NCI-H1092 treated with DMSO at 0.1 percent for 48 hours (cell line): ENCODE measurements at regions not wholly inside any gene's neighbourhood (a gene's known extent, or its start where the extent isn't known, plus 50 kb on each side); places are given as distances from the start of the nearest gene placed in this dataset.

ENCODE experiments used
- DNase-seq: peaks from one replicate; lab custom pipeline; 2025; lab: John Stamatoyannopoulos, UW

DNA sequence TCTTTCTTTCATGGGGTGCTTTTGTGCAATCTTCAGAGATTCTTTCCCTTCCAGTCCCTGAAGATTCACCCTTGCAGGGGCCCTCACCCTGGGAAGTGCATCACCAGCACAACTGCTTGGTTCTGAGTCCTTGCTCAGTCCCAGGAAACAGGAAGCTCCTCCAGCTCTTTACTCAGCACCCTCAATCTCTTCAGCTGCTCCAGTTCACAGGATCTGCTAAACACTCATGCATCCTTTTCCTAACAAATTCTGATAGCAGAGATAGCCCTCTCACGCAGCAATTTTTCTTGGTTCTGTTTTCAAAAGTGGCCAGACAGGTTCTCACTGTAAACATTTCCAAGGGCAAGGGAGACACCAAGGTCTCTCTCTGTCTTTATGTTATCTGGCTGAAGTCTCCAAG, 823.1 kb downstream of the LIG4 start:
- no peak for DNase-seq

DNA sequence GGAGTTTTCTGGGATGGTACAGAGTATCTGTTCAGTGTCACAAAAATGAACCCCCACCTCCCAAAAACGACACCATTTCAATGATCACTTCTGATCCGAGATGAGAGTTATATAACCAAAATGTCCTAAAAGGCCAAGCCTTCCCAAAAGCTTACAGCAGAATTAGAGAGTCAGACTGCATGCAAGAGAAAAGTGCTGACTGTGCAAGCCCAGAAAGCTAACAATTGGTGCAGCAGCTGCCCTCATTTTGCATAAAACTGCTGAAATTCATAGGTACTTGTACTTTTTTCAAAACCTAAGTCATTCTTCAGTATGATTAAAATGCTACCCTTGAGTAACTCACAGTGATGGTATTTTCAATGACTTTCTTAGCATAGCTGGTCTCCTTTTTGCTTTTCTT, 819.6 kb upstream of the ARGLU1 start:
- DNase-seq: no peak

DNA sequence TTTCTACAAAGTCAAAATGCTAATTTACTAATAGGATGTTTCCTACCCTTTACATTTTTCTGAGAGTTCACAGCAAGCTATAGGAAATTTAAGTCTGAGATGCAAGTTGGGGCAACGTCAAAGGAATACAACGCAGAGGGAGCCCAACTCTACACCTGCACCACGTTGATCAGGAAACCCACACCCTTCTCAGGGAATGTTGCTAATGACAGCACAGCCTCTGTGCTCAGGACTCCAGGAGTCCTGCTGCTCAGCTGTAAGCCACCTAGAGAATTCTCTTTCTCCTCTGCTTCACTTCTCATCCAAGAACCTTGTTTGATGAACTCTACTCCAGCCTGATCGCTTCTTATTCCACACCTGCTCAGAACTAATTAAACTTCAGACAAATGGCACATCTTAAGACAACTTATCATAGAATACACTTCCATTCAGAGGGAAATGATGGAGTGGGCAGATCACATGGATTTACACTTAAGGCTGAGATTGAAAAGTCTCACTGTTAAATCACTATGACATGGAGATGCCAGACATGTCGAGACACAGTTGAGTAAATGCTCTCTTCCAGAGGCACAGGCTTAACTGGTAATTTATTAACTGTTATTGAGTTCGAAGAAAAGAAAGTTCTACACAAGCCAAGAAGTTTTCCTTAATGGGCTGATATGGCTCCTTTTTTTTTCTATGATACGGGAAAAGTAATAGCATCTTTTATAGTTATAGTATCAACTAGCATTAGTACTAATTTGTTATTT, 811.6 kb upstream of the ARGLU1 start:
- no peak for DNase-seq

DNA sequence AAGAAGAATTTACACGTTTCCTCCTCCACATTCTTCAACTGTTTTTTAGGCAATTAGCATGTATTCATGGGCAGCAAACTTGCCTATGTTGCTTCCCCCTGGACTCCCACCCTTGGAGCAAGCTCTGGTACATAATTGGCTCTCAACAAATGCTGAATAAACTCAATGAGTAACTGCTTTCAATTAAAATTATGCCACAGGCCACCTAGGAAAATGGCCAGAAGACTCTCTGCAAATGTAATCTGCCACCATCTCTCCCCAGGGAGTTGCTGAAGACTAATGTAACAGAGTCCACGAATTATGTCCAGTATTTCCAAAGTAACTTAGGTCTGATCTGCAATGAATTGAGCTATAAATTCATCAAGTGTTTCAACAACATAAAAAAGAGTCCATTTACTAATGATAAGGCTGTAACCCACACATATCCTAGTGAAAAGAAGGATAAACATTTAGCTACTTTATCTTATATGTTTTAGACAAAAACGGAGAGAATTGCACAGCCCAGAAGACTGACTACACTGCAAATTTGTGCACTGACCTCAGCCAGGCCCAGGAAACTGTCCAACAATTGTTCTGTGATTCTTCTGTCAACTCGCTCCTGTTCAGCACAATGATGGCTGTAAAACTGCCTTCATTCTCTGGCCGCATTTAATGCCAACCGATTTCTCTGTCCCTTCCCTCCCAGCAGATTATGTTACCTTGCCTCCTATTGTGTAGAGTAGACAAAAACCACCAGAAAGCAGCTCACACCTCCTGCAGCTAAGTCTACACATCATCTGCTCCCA, 808.6 kb upstream of the ARGLU1 start:
- peak; percentile 78 for DNase-seq

DNA sequence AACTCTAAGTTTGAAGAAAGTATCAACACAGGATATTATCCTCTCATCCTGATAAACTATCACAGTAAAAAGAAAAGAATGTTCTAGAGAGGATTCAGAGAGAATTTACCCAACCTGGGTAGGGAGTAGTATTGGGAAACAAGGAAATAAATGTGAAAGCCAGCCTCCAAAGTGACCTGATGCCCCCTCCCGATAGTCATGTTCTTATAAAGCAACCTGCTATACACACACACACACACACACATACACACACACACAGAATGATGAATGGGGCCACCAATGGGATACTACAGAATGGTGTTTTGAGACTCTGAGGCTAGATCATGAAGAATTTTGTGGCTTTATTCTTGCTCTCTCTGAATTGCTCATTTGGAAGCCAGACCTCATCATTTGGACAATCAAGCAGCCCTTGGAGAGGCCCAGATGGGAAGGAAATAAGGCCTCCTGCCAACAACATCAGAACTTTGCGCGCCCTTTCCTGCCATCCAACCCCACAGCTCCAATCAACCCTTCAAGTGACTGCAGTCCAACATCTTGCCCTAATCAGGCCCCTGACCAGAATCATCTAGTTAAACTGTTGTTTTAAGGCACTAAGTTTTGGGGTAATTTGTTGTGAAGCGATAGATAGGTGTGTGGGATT, 807.9 kb upstream of the ARGLU1 start:
- DNase-seq: peak; percentile 54

DNA sequence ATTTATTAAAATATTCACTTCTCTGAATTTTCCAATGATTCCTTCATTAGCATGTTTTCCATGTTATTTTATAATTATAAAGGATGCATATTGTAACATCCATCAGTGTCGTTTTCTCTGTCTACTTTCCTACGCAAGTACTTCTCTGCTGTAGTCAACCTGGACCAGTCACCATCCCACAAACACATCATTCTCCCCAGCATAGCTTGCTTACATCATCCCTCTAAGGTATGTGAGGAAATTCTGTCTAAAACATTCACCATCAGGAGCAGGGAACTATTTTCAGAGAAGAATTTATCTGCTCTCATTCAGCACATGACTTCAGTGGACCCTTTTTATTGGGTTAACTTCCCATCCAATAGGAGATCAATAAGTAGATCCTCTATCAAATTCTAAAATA, 806.1 kb upstream of the ARGLU1 start:
- DNase-seq: peak; percentile 16

DNA sequence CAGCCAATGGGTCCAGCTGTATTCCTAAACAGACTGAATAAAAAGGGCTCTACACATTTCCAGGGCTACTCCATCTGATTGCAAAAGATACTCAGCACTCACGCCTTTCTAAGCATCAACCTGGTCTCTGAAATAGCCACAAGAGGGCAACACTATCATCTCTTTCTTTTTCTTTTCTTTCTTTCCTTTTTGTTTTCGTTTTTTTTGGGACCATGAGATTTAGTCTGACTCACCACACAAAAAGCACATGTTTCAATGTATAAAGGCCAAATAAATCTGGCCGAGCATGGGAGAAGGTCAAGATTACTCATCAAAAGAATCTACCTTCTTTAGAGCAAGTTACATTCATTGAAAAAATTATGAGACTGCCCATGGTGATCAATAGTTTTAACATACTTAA, 805.6 kb upstream of the ARGLU1 start:
- DNase-seq: peak; percentile 79

DNA sequence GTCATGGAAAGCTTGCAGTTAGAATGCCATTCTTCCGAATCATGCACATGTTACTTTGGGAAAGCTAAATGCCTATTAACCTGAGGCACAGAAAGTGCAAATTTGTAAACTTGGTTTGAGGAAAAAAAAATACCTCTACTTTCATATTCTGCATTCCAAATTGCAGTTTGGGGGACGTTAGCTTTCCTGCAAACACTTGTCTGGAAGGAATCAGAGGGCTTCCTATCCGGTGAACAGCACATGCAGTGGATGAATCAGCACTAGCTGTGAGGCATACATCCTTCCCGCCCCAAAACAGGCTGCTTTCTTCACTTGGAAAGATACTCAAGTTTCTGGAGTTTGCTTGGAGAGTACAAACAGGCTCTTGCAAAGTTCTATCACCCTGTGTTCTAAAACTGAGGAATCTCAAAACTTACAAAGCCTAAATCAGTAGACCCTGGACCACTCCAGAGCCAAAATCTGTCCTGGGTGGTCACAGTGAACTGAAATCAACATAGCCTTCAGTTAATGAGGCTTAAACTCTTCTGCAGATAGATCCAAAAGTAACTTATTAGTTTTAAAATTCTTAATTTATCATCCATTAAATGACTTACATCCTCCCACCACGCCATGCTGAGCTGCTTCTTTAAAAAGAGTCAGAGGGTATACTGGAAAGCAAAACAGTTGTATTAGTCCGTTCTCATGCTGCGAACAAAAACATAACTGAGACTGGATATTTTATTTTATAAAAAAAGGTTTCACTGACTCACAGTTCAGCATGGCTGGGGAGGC, 802.3 kb upstream of the ARGLU1 start:
- no peak for DNase-seq

DNA sequence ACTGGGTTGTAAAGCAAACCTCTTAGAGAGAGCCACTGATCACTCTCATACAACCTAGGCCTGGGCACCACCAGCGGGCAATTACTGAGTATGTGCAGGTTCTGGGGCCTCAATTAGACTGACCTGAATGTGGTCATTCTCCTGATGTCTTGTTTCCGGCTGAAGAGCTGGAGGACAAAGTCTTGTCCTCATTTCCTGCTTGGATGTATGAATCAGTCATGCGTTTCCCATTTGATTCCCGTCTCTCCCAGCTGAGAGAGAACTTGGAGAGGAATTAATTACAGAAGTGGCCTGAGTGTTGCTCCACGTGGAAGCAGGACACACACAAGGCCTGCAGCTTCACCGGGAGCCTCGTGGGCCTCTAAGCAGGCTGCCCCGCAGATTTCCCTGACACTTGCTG, 799.3 kb upstream of the ARGLU1 start:
- DNase-seq: no peak

DNA sequence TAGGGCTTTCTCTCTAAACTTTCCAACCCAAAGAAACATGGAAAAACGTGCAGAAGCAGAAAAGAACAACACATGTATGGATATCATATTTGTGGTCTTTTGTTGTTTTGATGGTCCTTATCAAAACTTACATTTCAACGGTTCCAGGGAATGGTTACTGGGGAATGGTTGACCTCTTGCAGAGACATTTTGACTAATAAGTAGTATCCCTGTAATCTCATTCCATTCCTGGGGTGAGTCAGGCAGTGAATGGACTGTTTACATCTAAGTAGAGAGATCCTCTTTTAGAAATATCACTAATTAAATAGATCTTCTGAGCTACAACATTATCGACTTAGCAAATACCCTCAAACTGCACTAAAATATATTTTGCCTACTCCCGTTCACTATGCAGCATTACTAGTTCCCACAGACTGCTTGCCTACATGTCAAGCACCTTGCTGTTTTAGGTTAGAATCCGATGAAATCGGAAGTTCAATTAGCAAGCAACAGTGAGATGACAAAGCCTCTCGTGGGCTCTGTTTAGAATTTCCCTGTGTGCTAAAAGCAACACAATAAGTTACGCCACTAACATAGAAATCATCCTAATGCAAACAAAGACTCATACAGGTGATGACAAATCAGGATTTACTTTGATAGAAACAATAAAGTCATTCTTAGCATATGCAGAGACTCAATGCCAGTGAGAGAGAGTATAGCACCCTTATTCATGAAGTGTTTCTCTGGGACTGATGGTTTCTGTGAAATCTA, 797.7 kb upstream of the ARGLU1 start:
- DNase-seq: no peak

DNA sequence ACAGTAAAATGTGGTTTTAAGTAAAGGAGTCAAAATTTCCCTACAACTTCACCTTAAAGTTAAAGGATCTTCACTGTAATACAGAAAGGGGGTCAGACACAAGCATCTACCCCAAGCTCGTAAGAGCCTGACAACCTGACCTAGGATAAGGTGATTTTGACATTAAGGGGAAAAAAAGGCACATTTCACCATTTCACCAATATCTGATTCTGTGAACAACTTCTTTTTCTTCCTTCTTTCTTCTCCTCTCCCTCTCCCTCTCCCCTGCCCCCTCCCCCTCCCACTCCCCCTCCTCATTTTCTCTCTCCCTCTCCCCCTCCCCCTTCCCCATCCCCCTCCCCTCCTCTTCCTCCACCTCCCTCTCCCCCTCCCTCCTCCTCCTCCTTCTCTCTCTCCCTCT, 796.7 kb upstream of the ARGLU1 start:
- DNase-seq: no peak

DNA sequence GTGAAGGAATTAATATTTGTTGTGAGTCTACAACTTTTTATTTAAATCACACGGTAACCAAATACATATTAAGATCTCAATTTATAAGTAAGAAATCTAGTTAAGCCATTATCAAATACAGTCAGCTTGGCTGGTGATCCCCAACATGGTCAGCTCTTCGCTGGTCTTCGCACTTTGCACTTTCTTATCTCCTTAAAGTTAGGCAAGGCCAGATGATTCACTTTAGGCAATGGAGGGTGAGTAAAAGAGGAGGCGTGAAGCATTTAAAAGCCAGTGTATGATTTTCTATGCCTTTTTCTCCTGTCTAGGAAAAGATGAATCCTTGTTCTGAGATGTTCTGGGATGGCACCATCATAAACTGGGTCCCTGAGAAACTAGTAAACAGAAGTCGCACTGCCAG, 793.7 kb upstream of the ARGLU1 start:
- no peak for DNase-seq

DNA sequence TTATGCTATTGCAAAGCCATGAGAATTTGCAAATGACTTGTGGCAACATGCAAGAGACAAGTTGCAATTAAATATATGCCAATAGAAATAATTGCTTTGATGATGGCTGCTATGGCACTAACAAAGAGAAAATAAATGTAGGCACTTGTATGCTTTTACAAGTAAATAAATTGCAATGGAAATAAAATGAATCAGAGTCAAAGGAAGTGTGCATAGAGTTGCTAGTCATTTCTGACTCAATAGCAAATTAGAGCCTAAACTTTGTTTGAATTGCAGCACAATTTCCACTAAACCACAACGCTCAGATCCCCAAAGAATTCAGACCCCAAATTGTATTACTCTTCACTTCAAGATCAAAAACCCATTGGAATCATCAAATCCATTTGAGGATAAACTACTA, 792.1 kb upstream of the ARGLU1 start:
- DNase-seq: no peak

DNA sequence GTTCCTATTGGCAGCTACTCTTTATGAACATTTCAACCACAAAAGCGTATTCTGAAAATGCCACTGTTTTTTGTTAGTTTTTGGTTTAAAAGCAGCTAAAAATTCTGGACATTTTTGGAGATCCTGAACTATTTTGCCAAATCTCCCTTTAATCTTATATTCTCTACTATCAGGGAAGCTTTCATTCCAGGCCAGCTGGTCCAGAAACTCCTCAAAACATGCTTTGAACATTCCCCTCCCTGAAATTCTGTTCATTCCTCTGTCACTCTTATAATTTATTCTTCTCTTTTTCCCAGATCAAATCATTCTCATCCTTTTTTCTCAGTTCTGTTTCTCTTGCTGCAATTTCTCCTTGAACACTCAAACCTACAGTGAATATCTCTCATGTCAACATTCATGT, 790.9 kb upstream of the ARGLU1 start:
- DNase-seq: no peak

DNA sequence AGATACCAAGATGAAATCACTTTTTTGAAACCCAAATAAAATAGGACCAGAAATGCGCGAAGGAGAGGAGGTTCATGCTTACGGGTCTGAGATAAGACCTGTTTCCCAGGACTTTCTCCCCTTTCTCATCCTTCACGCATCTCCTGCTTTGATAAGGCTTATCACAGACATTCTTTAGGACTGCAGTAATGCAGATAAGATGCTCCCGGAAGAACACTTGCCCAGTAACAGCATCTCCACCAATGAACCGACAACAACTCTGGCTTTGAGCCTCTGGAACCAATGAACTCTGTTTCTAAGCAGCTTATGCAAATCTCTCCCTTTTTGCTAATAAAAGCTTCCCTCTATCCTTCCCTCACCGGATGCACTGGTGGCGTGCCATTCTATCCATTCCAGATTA, 783.4 kb upstream of the ARGLU1 start:
- DNase-seq: no peak

DNA sequence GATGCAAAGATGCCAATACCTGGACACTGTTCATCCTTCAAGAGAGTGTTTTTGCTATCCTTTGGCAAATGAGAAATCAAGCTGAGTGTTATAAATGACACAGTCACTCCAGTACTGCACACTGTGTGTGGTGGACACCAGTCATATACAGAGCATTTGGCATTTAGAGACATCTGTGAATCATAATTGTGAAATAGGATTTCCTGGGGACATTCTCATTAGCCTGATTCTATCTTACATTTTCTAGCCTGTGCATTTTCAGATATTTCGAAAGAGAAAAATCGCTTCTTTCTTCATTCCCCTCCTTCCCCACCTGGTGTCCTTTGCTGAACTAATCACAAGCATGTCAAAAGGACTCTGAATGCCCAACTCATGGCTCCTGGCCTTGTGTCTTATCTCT, 781.0 kb upstream of the ARGLU1 start:
- no peak for DNase-seq

DNA sequence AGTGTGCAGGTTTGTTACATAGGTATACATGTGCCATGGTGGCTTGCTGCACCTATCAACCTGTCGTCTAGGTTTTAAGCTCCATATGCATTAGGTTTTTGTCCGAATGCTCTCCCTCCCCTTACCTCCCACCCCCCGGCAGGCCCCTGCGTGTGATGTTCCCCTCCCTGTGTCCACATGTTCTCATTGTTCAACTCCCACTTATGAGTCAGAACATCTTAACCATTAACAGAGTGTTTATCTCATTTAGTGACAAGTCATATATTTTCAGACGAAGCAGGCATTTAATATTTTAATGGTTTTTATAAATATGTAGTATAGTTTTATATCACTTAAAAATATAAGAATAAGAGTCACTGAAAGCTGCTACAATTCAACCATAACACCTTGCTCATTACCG, 780.5 kb upstream of the ARGLU1 start:
- no peak for DNase-seq

DNA sequence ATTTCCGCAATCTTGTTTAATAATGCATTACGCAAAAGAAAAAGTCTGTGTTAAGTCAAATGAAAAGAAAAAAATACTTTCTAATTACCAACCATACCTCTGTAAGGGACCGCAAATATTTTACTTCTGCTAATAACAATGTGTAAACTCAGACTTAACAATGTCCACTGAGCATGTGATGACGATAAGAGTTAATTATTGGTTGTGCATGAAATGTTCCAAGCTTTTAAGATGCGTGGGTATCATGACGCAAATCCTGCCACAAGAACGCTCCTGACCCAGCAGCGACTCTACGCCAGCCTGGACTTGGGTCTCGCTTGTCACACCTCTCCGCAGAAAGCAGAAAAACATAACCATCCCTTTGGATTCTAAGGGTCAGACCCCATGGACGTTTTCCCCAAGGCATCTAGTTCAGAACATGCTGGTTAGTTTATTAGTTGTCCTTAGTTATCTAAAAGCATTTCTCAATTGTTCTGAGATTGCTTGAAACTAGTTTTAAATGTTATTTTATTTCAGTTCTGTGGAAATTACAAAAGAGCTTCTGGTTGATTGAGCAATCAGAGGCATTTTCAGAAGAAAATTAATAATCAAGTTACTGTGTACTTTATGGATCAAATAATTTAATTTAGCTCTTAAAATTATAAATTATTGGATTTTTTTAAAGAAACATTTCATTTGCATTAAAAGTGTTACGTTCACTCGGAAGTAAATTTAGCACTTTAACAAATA, 779.9 kb upstream of the ARGLU1 start:
- DNase-seq: no peak

DNA sequence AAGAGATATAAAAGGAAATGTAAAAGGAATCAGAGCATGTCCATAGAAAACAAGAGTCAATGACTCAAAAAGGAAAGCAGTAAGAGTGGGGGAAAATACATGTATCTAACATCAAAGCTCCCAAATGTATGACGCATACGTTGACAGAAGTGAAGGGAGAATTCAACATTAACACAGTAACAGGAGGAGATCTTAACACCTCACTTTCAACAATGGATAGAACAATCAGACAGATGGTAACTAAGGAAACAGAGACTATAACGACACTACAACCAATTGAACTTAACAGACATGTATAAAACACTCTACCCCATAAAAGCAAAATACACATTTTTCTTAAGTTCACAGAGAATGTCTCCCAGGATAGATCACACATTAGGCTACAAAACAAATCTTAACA, 774.8 kb upstream of the ARGLU1 start:
- DNase-seq: no peak

DNA sequence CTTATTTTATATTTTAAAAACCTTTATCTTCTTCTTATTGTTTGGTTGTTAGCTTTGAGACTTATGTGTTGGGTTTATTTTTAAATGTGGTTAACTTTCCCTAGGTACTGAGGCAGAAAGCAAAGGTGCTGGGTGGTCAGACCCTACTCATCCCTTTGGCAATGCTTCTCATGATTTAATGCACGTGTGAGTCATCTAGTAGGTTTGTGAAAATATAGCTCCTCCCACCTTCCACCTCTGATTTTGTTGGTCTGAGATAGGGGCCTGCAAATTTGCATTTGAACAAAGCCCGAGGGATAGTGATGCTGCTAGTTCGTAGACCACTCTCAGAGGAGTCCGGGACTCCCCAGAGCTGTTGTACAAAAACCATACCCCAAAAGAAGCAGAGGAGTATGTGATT, 771.3 kb upstream of the ARGLU1 start:
- no peak for DNase-seq

DNA sequence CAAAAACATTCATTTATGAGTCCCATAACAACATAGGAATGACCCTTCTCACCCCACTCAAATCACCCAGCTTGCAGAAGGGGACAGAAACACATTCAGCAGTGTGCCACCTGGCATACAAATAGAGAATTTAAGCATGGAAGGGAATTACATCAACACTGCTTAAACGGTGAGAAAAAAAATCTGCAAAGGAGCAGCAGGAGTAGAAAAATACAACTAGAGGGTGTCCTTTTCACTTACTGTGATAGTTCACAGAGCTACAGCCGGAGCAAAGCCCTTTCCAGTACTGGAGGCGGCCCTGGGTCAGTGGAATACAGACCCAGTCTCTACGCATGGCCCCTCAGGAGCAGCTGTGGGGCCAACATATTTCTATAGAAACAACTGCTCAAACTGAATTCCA, 764.3 kb upstream of the ARGLU1 start:
- DNase-seq: peak; percentile 63
